Loucy (cell line): ENCODE measurements at regions not wholly inside any gene's neighbourhood (a gene's known extent, or its start where the extent isn't known, plus 50 kb on each side); places are given as distances from the start of the nearest gene placed in this dataset.

Source experiments
- H2AFZ ChIP-seq: fragments of 200-600 bp; sonication (generic); 2 replicates; pipeline ENCODE4 v1.6.0; 2016; ENCODE audit warnings: antibody characterized with exemption, mild to moderate bottlenecking, low read length, moderate library complexity
- H3F3A ChIP-seq: fragments of 200-600 bp; 2 replicates; pipeline ENCODE4 v1.6.0; 2016; ENCODE audit warnings: antibody characterized with exemption, low read depth, mild to moderate bottlenecking
- H3K27me3 ChIP-seq: fragments of 200-600 bp; sonication (generic); 2 replicates; pipeline ENCODE4 v1.6.1; 2014; ENCODE audit warnings: low read length, mild to moderate bottlenecking; ENCODE audit not compliant: insufficient read depth, poor library complexity, severe bottlenecking
- H3K36me3 ChIP-seq: fragments of 200-600 bp; sonication (generic); 2 replicates; pipeline ENCODE4 v1.6.1; 2016; ENCODE audit warnings: low read length; ENCODE audit not compliant: insufficient read depth
- H3K4me1 ChIP-seq: fragments of 200-600 bp; sonication (generic); 2 replicates; pipeline ENCODE4 v1.5.1; 2014; ENCODE audit warnings: low read length, mild to moderate bottlenecking; ENCODE audit not compliant: insufficient read depth, poor library complexity, severe bottlenecking
- H3K4me2 ChIP-seq: fragments of 200-600 bp; sonication (generic); 2 replicates; pipeline ENCODE4 v1.6.0; 2014; ENCODE audit warnings: antibody characterized with exemption, low read length, low read depth, mild to moderate bottlenecking; ENCODE audit not compliant: poor library complexity, severe bottlenecking
- H3K4me3 ChIP-seq: fragments of 200-600 bp; sonication (generic); 2 replicates; pipeline ENCODE4 v1.5.1; 2014; ENCODE audit warnings: low read length, mild to moderate bottlenecking, mixed read lengths; ENCODE audit not compliant: poor library complexity, severe bottlenecking
- H3K79me2 ChIP-seq: fragments of 200-600 bp; sonication (generic); 2 replicates; pipeline ENCODE4 v1.6.1; 2014; ENCODE audit warnings: low read length; ENCODE audit not compliant: insufficient read depth
- H3K9ac ChIP-seq: fragments of 200-600 bp; sonication (generic); 2 replicates; pipeline ENCODE4 v1.6.0; 2014; ENCODE audit warnings: mild to moderate bottlenecking, low read depth, low read length, moderate library complexity; ENCODE audit not compliant: poor library complexity, severe bottlenecking
- H3K9me2 ChIP-seq: fragments of 200-600 bp; sonication (generic); replicated peaks from 2 replicates; pipeline ENCODE4 v1.6.1; 2016; ENCODE audit warnings: low read depth, low read length, mixed read lengths
- H3K9me3 ChIP-seq: fragments of 200-600 bp; sonication (generic); 2 replicates; pipeline ENCODE4 v1.6.1; 2014; ENCODE audit warnings: mild to moderate bottlenecking, antibody characterized with exemption, low read length, low read depth; ENCODE audit not compliant: insufficient read depth
- H4K20me1 ChIP-seq: fragments of 200-600 bp; sonication (generic); 2 replicates; pipeline ENCODE4 v1.6.0; 2014; ENCODE audit warnings: antibody characterized with exemption, low read length, mild to moderate bottlenecking; ENCODE audit not compliant: insufficient read depth, poor library complexity, severe bottlenecking
- EZH2phosphoT487 ChIP-seq: fragments of 200-600 bp; IDR thresholded peaks from 2 replicates; pipeline ENCODE4 v1.6.1; 2018; ENCODE audit warnings: antibody characterized with exemption, mild to moderate bottlenecking, moderate library complexity, borderline replicate concordance
- TF ChIP-seq, protein P1 (sequence below): fragments of 200-600 bp; sonication (generic); conservative IDR thresholded peaks from 2 replicates; pipeline ENCODE4 v1.5.1; 2014; ENCODE audit warnings: mild to moderate bottlenecking, antibody characterized with exemption, low read length

GRCh38 chr2:19786408-19787058 is 115.2 kb downstream of the TTC32 start:
- no peaks in the 10 kb centered on the region for H3K36me3 ChIP-seq
- H3K79me2 ChIP-seq: no peaks in the 10 kb centered on the region
- H4K20me1 ChIP-seq: no peaks in the 10 kb centered on the region
- H3K4me3 ChIP-seq: no peak overlapping the region
- no peak overlapping the region for H3K9ac ChIP-seq
- no peaks in the 10 kb centered on the region for H3K4me1 ChIP-seq
- H3K9me2 ChIP-seq: no peaks in the 10 kb centered on the region
- no peaks in the 10 kb centered on the region for H3F3A ChIP-seq
- no peaks in the 10 kb centered on the region for H3K27me3 ChIP-seq
- no peak overlapping the region for H2AFZ ChIP-seq
- no peaks in the 10 kb centered on the region for H3K9me3 ChIP-seq
- TF ChIP-seq EZH2phosphoT487: no peak
- TF ChIP-seq, protein P1, sequence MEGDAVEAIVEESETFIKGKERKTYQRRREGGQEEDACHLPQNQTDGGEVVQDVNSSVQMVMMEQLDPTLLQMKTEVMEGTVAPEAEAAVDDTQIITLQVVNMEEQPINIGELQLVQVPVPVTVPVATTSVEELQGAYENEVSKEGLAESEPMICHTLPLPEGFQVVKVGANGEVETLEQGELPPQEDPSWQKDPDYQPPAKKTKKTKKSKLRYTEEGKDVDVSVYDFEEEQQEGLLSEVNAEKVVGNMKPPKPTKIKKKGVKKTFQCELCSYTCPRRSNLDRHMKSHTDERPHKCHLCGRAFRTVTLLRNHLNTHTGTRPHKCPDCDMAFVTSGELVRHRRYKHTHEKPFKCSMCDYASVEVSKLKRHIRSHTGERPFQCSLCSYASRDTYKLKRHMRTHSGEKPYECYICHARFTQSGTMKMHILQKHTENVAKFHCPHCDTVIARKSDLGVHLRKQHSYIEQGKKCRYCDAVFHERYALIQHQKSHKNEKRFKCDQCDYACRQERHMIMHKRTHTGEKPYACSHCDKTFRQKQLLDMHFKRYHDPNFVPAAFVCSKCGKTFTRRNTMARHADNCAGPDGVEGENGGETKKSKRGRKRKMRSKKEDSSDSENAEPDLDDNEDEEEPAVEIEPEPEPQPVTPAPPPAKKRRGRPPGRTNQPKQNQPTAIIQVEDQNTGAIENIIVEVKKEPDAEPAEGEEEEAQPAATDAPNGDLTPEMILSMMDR: no peak
- no peak overlapping the region for H3K4me2 ChIP-seq

- Histone ChIP-seq H3K9me2 (no peaks in the 10 kb centered on the region), H3K4me1 (no peaks in the 10 kb centered on the region), H3K4me3 (no peak overlapping the region), H4K20me1 (no peaks in the 10 kb centered on the region), H3K9me3 (no peaks in the 10 kb centered on the region), H3K36me3 (no peaks in the 10 kb centered on the region), H3K4me2 (no peak overlapping the region), H2AFZ (no peak overlapping the region), H3K9ac (no peak overlapping the region), H3K79me2 (no peaks in the 10 kb centered on the region), H3F3A (no peaks in the 10 kb centered on the region), H3K27me3 (no peaks in the 10 kb centered on the region)
- TF ChIP-seq, protein P1: no peak
- TF ChIP-seq EZH2phosphoT487: no peak
Measured at GRCh38 chr2:19785867-19786266, 115.9 kb downstream of the TTC32 start.

DNA sequence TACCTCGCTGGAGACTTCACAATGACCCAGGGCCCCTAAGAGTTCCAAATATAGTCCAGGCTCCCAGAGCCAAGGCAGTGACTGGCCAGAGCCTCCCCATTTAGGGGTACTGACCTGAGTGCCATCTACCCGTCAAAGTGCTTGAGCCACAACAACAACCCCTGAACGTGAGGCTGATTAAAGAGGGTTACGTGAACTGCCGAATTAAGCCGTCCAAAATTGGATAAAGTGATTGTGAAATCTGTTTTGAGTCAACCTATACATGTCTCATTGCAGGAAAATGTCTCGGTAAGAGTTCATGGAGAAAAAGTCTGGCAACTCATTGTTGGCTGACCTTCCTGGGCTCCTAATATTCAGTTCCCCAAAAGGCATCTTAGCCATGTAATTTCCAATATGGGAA is 116.3 kb downstream of the TTC32 start:
- Histone ChIP-seq H3K9me3 (no peaks in the 10 kb centered on the region), H3K79me2 (no peaks in the 10 kb centered on the region), H4K20me1 (no peaks in the 10 kb centered on the region), H3F3A (no peaks in the 10 kb centered on the region), H2AFZ (no peak overlapping the region), H3K9ac (no peak overlapping the region), H3K4me3 (no peak overlapping the region), H3K4me2 (no peak overlapping the region), H3K4me1 (no peaks in the 10 kb centered on the region), H3K27me3 (no peaks in the 10 kb centered on the region), H3K36me3 (no peaks in the 10 kb centered on the region), H3K9me2 (no peaks in the 10 kb centered on the region)
- no peak for TF ChIP-seq EZH2phosphoT487
- TF ChIP-seq, protein P1: no peak
